ENCODE measurements at regions not wholly inside any gene's neighbourhood (a gene's known extent, or its start where the extent isn't known, plus 50 kb on each side); places are given as distances from the start of the nearest gene placed in this dataset.

DNA sequence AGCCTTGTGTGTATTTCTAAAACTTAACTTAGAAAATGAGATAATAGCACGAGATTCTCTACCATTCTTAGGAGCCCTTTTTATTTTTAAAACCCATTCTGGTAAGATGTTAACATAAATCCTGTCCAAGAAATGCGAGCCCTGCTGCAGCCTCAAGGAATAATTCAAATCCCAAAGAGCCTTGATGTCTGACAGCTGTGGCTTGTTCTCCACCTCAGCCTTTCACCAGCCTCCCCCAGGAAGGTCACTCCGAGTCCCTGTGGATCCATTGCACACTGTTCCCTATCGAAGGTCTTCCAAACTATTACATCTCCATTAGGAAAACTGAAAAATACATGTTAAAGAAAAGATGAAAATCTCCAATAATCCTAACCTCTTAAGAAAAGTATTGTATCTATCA, 98.5 kb upstream of the S1PR3 start:
- TF ChIP-seq, protein P1, sequence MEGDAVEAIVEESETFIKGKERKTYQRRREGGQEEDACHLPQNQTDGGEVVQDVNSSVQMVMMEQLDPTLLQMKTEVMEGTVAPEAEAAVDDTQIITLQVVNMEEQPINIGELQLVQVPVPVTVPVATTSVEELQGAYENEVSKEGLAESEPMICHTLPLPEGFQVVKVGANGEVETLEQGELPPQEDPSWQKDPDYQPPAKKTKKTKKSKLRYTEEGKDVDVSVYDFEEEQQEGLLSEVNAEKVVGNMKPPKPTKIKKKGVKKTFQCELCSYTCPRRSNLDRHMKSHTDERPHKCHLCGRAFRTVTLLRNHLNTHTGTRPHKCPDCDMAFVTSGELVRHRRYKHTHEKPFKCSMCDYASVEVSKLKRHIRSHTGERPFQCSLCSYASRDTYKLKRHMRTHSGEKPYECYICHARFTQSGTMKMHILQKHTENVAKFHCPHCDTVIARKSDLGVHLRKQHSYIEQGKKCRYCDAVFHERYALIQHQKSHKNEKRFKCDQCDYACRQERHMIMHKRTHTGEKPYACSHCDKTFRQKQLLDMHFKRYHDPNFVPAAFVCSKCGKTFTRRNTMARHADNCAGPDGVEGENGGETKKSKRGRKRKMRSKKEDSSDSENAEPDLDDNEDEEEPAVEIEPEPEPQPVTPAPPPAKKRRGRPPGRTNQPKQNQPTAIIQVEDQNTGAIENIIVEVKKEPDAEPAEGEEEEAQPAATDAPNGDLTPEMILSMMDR (IDR thresholded peaks at IDR 0.05; ENCODE audit: insufficient read depth, low read depth, low read length) = no peak
- no peak for TF ChIP-seq EZH2 (IDR thresholded peaks at IDR 0.05; ENCODE audit: insufficient read depth, low read length)

Data from astrocyte (in vitro differentiated cells and primary cell).